Stomach smooth muscle (tissue), 2 donors: ENCODE measurements at regions not wholly inside any gene's neighbourhood (a gene's known extent, or its start where the extent isn't known, plus 50 kb on each side); places are given as distances from the start of the nearest gene placed in this dataset.

Experiments used
- H3K27ac ChIP-seq: one replicate; pipeline ENCODE4 v1.7.0; 2013; ENCODE audit warnings: mild to moderate bottlenecking, low read length, inconsistent platforms
- H3K27me3 ChIP-seq, 2 donors: one replicate each; pipeline ENCODE4 v1.7.0; 2013; ENCODE audit warnings: low read length in 2 of 2; ENCODE audit not compliant: insufficient read depth in 2 of 2, control insufficient read depth in 1 of 2
- H3K36me3 ChIP-seq, 2 donors: one replicate each; pipeline ENCODE4 v1.7.0; 2013; ENCODE audit warnings: low read length in 2 of 2; ENCODE audit not compliant: control insufficient read depth in 2 of 2, insufficient read depth in 2 of 2
- H3K4me1 ChIP-seq: one replicate; pipeline ENCODE4 v1.7.0; 2013; ENCODE audit warnings: low read length; ENCODE audit not compliant: control insufficient read depth, insufficient read depth
- H3K4me3 ChIP-seq, 2 donors: one replicate each; pipeline ENCODE4 v1.7.0; 2013; ENCODE audit warnings: low read length in 2 of 2
- H3K9ac ChIP-seq, 2 donors: one replicate each; pipeline ENCODE4 v1.7.0; 2013; ENCODE audit warnings: low read length in 2 of 2, mild to moderate bottlenecking in 1 of 2
- H3K9me3 ChIP-seq, 2 donors: one replicate each; pipeline ENCODE4 v1.7.0; 2013; ENCODE audit warnings: low read length in 2 of 2; ENCODE audit not compliant: control insufficient read depth in 2 of 2
- donor health status: healthy.
- donor health status: Pancreatic carcinoma.

- Histone ChIP-seq H3K27ac (no peak overlapping the region), H3K9ac (no peak overlapping the region), H3K4me1 (no peaks in the 10 kb centered on the region), H3K27me3 (no peaks in the 10 kb centered on the region), H3K36me3 (no peaks in the 10 kb centered on the region), H3K9me3 (peaks cover 0 to 8% of the 10 kb centered on the region in 2 donors), H3K4me3 (no peak overlapping the region)
These were observed 221.8 kb downstream of the ZIC1 start for GRCh38 chr3:147630921-147631415.

GRCh38 chr3:147640781-147641180 lies 231.6 kb downstream of the ZIC1 start:
- no peak overlapping the region for H3K4me3 ChIP-seq
- no peak overlapping the region for H3K27ac ChIP-seq
- H3K36me3 ChIP-seq: no peaks in the 10 kb centered on the region
- H3K27me3 ChIP-seq: no peaks in the 10 kb centered on the region
- H3K9me3 ChIP-seq: no peaks in the 10 kb centered on the region
- no peak overlapping the region for H3K9ac ChIP-seq
- H3K4me1 ChIP-seq: no peaks in the 10 kb centered on the region

DNA sequence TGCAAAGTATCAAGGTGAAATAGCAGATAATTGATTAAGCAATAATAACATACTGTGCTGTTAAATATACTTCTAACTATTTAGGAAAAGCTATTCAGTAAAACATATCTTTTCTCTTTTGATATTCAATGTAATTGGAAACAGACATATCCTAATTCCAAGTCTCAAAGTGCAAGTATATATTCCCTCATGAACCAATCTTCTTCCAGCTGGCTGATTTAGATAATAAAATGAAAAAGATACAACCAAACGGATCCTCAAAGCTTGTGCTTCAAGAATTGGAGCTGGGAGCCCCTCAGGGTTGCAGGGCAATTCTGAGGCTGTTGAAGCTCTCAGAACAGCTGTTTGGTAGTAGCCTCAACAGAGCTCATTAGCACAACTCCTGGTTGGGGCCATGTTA lies 236.6 kb downstream of the ZIC1 start:
- H3K27me3 ChIP-seq: no peaks in the 10 kb centered on the region
- H3K27ac ChIP-seq: no peak overlapping the region
- H3K36me3 ChIP-seq: no peaks in the 10 kb centered on the region
- H3K4me1 ChIP-seq: no peaks in the 10 kb centered on the region
- no peak overlapping the region for H3K9ac ChIP-seq
- no peak overlapping the region for H3K4me3 ChIP-seq
- H3K9me3 ChIP-seq: no peaks in the 10 kb centered on the region

GRCh38 chr3:147649475-147649874 lies 240.3 kb downstream of the ZIC1 start:
- Histone ChIP-seq H3K27ac (no peak overlapping the region), H3K4me1 (peaks cover 4% of the 10 kb centered on the region), H3K27me3 (no peaks in the 10 kb centered on the region)

DNA sequence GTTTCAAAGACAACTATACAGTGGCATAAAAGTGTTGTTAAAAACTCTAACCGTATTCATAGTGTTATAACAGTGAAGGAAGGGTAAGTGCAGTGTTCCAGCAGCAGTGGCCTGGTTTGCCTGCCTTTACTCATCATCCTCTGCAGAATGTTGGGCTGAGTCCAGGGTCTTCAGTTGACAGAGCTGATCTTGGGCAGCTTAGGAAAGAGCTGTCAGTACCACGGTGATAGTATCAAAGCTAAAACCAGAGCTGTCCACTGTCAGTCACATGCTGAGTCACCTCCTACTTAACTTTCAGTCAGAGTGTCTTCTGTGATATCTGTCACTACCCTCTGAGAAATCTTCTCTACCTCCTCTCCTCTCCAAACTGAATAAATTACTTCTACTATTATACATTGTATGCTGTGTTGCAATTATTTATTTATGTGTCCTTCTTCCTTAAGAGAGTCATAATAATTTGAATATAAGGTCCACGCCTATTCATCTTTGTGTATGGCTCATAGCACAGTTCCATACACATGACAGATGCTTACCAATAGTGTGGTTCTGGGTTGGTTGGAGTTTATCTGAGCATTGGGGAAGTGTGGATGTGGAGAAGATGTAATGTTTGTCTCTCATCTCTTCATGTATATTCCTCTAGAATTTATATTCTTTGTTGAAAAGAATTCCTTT lies 242.1 kb downstream of the ZIC1 start:
- Histone ChIP-seq H3K27me3 (no peaks in the 10 kb centered on the region), H3K9me3 (no peaks in the 10 kb centered on the region), H3K9ac (no peak overlapping the region), H3K36me3 (no peaks in the 10 kb centered on the region), H3K4me3 (no peak overlapping the region), H3K4me1 (peaks cover 4% of the 10 kb centered on the region), H3K27ac (no peak overlapping the region)

More at GRCh38 chr3:147649475-147649874, 240.3 kb downstream of the ZIC1 start:
- H3K36me3 ChIP-seq: no peaks in the 10 kb centered on the region
- H3K9me3 ChIP-seq: no peaks in the 10 kb centered on the region
- no peak overlapping the region for H3K4me3 ChIP-seq
- no peak overlapping the region for H3K9ac ChIP-seq

- Histone ChIP-seq H3K4me3 (no peak overlapping the region), H3K27ac (no peak overlapping the region), H3K36me3 (no peaks in the 10 kb centered on the region), H3K27me3 (no peaks in the 10 kb centered on the region), H3K9ac (no peak overlapping the region), H3K9me3 (no peaks in the 10 kb centered on the region), H3K4me1 (peaks cover 4% of the 10 kb centered on the region)
These were observed 243.6 kb downstream of the ZIC1 start for GRCh38 chr3:147652651-147653366.

- Histone ChIP-seq H3K4me1 (peaks cover 4% of the 10 kb centered on the region), H3K9me3 (no peaks in the 10 kb centered on the region), H3K4me3 (no peak overlapping the region), H3K36me3 (no peaks in the 10 kb centered on the region), H3K27me3 (no peaks in the 10 kb centered on the region), H3K9ac (no peak overlapping the region), H3K27ac (no peak overlapping the region)
These were observed 244.3 kb downstream of the ZIC1 start for GRCh38 chr3:147653367-147653923.

DNA sequence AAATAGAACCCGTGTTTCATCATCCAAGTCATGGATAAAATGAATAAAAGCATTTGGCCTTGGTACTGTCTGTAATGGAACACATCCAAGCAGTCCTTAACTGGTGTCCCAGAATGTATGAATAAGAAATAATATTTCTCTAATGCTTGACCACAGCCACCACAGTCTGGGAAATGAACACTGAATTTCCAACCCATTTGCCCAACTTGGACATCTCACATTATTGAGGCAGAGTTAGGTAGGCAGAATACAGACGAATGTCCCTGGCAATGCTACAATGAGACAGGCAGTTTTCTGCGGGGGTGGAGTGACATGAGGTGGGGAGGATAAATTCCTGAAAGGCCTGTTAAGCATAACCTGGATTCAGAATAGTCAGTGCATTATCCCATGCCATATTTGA lies 245.7 kb downstream of the ZIC1 start:
- Histone ChIP-seq H3K27ac (no peak overlapping the region), H3K36me3 (no peaks in the 10 kb centered on the region), H3K4me1 (peaks cover 4% of the 10 kb centered on the region), H3K9ac (no peak overlapping the region), H3K9me3 (no peaks in the 10 kb centered on the region), H3K4me3 (no peak overlapping the region), H3K27me3 (no peaks in the 10 kb centered on the region)

DNA sequence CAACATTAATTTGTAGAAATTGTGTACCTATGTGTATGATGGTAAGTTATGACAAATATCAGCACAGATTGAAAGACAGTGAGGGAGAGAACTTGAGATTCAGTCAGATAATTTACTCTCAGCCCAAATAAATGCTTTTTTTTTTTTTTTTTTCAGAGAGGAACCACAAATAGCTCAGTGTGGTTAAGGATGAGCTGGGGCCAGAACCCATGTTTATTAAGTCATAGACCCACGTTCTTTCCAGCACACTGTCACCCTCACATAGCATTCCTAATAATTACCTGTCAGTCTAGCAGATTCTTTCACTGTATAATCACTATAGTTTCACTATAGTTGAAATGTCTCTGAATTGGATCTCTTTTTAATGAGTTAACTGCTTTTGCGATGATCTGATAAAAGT lies 246.1 kb downstream of the ZIC1 start:
- H3K36me3 ChIP-seq: no peaks in the 10 kb centered on the region
- H3K27me3 ChIP-seq: no peaks in the 10 kb centered on the region
- no peak overlapping the region for H3K9ac ChIP-seq
- peaks cover 4% of the 10 kb centered on the region for H3K4me1 ChIP-seq
- H3K27ac ChIP-seq: no peak overlapping the region
- H3K4me3 ChIP-seq: no peak overlapping the region
- no peaks in the 10 kb centered on the region for H3K9me3 ChIP-seq

- H3K9ac ChIP-seq: no peak overlapping the region
- H3K27me3 ChIP-seq: no peaks in the 10 kb centered on the region
- no peak overlapping the region for H3K27ac ChIP-seq
These were observed 246.9 kb downstream of the ZIC1 start for GRCh38 chr3:147656023-147656422.

GRCh38 chr3:147661916-147662315 lies 252.8 kb downstream of the ZIC1 start:
- Histone ChIP-seq H3K27ac (no peak overlapping the region), H3K9me3 (no peaks in the 10 kb centered on the region), H3K4me3 (no peak overlapping the region), H3K36me3 (no peaks in the 10 kb centered on the region), H3K27me3 (no peaks in the 10 kb centered on the region), H3K4me1 (no peaks in the 10 kb centered on the region), H3K9ac (no peak overlapping the region)

More at GRCh38 chr3:147656023-147656422, 246.9 kb downstream of the ZIC1 start:
- no peaks in the 10 kb centered on the region for H3K9me3 ChIP-seq
- no peak overlapping the region for H3K4me3 ChIP-seq
- H3K4me1 ChIP-seq: peaks cover 4% of the 10 kb centered on the region
- no peaks in the 10 kb centered on the region for H3K36me3 ChIP-seq
